ENCODE measurements at regions not wholly inside any gene's neighbourhood (a gene's known extent, or its start where the extent isn't known, plus 50 kb on each side); places are given as distances from the start of the nearest gene placed in this dataset.

DNA sequence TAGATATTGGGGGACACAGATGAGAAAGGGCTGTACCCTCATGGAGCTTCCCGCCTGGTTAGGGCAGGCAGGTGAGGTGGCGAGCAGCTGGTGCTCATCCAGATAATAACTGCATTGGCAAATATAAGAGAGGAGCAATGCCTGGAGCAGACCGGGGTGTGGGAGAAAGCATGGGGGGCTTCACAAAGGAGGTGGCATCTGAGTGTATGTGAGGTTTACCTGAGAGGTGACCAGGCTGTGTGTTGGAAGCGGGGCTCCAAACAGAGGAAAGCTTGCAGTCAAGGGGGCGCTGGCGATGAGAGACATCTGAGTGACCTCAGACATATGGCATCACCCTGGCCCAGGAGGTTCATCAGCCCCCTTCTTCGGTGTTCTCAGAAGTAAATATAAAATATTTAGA is 72.1 kb upstream of the PMEPA1 start:
- TF ChIP-seq, protein P1, sequence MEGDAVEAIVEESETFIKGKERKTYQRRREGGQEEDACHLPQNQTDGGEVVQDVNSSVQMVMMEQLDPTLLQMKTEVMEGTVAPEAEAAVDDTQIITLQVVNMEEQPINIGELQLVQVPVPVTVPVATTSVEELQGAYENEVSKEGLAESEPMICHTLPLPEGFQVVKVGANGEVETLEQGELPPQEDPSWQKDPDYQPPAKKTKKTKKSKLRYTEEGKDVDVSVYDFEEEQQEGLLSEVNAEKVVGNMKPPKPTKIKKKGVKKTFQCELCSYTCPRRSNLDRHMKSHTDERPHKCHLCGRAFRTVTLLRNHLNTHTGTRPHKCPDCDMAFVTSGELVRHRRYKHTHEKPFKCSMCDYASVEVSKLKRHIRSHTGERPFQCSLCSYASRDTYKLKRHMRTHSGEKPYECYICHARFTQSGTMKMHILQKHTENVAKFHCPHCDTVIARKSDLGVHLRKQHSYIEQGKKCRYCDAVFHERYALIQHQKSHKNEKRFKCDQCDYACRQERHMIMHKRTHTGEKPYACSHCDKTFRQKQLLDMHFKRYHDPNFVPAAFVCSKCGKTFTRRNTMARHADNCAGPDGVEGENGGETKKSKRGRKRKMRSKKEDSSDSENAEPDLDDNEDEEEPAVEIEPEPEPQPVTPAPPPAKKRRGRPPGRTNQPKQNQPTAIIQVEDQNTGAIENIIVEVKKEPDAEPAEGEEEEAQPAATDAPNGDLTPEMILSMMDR (IDR thresholded peaks at IDR 0.05; ENCODE audit: low read depth, low read length) = no peak
- no peak for TF ChIP-seq EZH2phosphoT487 (IDR thresholded peaks at IDR 0.05; ENCODE audit: low read depth)
